H7 (cell line): ENCODE measurements at regions not wholly inside any gene's neighbourhood (a gene's known extent, or its start where the extent isn't known, plus 50 kb on each side); places are given as distances from the start of the nearest gene placed in this dataset.

Experiments
- DNase-seq: peaks from one replicate; pipeline ENCODE4 v3.0.0; 2012
- H3K27me3 ChIP-seq: 2 replicates; pipeline ENCODE4 v1.6.0; 2011; ENCODE audit warnings: mild to moderate bottlenecking, low read length; ENCODE audit not compliant: control insufficient read depth, insufficient read depth
- H3K36me3 ChIP-seq: replicated peaks from 2 replicates; pipeline ENCODE4 v1.5.1; 2011; ENCODE audit warnings: low read length; ENCODE audit not compliant: control insufficient read depth, insufficient read depth
- H3K4me3 ChIP-seq: 2 replicates; pipeline ENCODE4 v1.5.1; 2011; ENCODE audit warnings: low read depth, mild to moderate bottlenecking, control low read depth, low read length, moderate library complexity; ENCODE audit not compliant: insufficient read depth

GRCh38 chr4:36904823-36905222 lies 339.7 kb upstream of the NWD2 start:
- no peak overlapping the region for H3K4me3 ChIP-seq
- no peaks in the 10 kb centered on the region for H3K36me3 ChIP-seq
- no peaks in the 10 kb centered on the region for H3K27me3 ChIP-seq
- DNase-seq = no peak

GRCh38 chr4:36914106-36914505 lies 330.4 kb upstream of the NWD2 start:
- Histone ChIP-seq H3K36me3 (no peaks in the 10 kb centered on the region), H3K27me3 (no peaks in the 10 kb centered on the region), H3K4me3 (no peak overlapping the region)
- DNase-seq = no peak

DNA sequence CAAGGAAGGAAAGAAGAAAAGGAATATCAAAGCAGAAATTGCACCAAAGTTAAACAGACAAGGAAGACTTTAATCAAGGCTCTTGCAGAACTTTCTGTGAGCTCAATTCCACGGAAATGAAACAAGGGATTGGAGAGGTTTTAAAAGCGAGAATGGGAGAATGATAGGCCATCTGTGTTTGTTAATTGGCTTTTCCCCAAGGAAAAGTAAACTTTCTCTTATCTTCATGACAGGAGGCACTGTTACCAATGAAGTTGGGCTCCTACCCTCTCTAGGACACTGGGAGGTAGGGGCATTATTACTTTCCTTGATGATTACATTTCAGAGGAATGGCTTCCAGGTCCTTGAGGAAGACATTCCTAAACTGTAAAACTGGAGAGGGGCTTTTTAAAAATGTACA lies 328.8 kb upstream of the NWD2 start:
- Histone ChIP-seq H3K4me3 (no peak overlapping the region), H3K36me3 (no peaks in the 10 kb centered on the region), H3K27me3 (no peaks in the 10 kb centered on the region)
- DNase-seq = no peak

- DNase-seq = no peak
- Histone ChIP-seq H3K27me3 (no peaks in the 10 kb centered on the region), H3K4me3 (no peak overlapping the region), H3K36me3 (no peaks in the 10 kb centered on the region)
Measured at GRCh38 chr4:36917413-36917812, 327.1 kb upstream of the NWD2 start.

DNA sequence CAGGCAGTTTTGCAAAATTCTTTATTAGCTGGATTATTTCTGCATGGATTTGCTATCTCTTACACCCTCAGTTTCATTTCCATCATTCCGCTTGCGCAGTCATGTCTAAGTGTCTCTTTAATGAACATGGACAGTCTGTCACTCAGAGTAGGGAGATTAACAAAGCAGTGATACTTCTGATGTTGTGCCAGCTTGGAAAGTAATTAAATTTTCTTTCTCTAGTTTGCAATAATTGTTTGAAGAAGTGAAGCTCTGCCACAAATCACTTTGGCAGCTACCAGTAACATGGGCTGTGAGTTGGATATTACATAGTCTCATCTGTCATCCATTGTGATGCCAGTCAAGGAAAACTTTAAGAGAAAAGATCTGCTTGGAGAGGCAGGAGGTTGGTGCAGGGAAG lies 324.8 kb upstream of the NWD2 start:
- no peak for DNase-seq
- H3K27me3 ChIP-seq = no peaks in the 10 kb centered on the region
- H3K36me3 ChIP-seq = no peaks in the 10 kb centered on the region
- no peak overlapping the region for H3K4me3 ChIP-seq

DNA sequence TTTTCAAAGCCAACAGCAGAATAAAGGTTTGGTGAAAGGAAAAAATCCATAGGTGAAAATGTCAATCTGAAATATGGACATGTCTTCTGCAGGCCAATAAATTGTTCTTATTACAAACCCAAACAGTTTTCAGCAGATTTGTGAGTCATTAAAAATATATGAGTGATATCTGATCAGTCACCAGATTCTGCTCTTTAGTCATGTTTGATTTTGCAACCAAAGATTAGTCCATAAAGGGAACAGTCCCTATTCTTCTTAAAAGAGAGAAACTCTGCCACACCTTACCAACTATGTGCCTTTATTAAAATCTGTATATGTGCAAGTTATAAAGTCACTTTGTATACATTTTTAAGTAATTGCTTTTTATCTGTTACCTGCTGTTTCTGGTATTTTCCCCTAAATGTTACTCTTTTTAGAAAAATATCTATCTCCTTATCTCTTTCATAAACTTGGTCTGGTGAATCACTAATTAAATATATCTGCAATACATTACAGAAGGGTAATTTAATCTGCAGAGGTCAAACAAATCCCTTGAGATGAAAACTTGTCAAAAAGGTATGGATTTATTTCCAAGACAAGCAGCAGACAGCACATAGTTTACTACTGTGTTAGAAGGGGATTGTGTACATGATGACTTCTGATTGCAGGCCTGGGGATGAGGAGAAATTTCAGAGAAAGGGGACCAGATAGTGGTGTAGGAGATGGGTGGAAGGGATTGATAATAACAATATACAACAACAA lies 322.9 kb upstream of the NWD2 start:
- DNase-seq = no peak
- Histone ChIP-seq H3K4me3 (no peak overlapping the region), H3K36me3 (no peaks in the 10 kb centered on the region), H3K27me3 (no peaks in the 10 kb centered on the region)

- DNase-seq = no peak
- Histone ChIP-seq H3K4me3 (no peak overlapping the region), H3K36me3 (no peaks in the 10 kb centered on the region), H3K27me3 (no peaks in the 10 kb centered on the region)
Measured at GRCh38 chr4:36930562-36931111, 313.9 kb upstream of the NWD2 start.

GRCh38 chr4:36944232-36944631 lies 300.3 kb upstream of the NWD2 start:
- Histone ChIP-seq H3K4me3 (no peak overlapping the region), H3K27me3 (no peaks in the 10 kb centered on the region), H3K36me3 (no peaks in the 10 kb centered on the region)
- no peak for DNase-seq

- DNase-seq = no peak
- no peaks in the 10 kb centered on the region for H3K27me3 ChIP-seq
- H3K36me3 ChIP-seq = no peaks in the 10 kb centered on the region
- H3K4me3 ChIP-seq = no peak overlapping the region
Measured at GRCh38 chr4:36961420-36961819, 283.1 kb upstream of the NWD2 start.

- Histone ChIP-seq H3K36me3 (no peaks in the 10 kb centered on the region), H3K27me3 (no peaks in the 10 kb centered on the region), H3K4me3 (no peak overlapping the region)
- DNase-seq = no peak
Measured at GRCh38 chr4:36966756-36967460, 277.6 kb upstream of the NWD2 start.

DNA sequence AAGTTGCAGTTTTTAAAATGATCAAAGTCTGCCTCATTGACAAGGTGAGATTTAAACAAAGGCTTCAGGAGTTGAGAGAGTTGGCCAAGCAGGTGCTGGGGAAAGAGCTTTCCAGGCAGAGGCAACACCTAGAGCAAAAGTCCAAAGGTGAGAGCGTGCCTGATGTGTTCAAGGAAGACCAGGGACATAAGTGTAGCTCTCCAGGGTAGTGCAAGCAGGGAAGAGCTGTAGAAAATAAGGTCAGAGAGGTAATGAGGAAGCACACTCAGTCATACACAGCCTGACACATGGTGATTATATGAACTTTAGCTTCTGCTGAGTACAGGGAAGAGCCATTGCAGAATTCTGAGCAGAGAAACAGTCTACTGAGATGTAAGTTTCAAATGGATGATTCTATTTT lies 265.0 kb upstream of the NWD2 start:
- Histone ChIP-seq H3K36me3 (no peaks in the 10 kb centered on the region), H3K27me3 (no peaks in the 10 kb centered on the region), H3K4me3 (no peak overlapping the region)
- no peak for DNase-seq

GRCh38 chr4:36990128-36990872 lies 254.2 kb upstream of the NWD2 start:
- Histone ChIP-seq H3K4me3 (no peak overlapping the region), H3K27me3 (no peaks in the 10 kb centered on the region), H3K36me3 (no peaks in the 10 kb centered on the region)
- DNase-seq = no peak

DNA sequence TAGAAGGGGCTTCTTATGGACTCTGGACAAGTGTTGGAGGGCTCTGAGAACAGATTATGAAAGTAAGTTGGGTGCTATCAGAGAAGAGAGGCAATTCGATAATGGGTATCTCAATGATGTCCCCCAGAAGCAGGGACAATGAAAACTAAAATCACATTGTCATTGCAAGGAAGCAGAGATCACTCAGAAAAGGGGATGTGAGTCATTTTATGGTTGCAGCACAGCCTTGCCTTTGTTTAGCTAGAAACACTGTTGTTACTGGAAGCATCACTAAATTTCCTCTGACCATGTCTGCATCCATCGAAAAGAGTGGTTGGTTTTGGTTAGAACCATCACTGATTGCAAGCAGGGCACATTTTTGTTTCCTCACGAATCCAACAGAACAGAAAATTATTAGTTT lies 246.8 kb upstream of the NWD2 start:
- Histone ChIP-seq H3K36me3 (no peaks in the 10 kb centered on the region), H3K4me3 (no peak overlapping the region), H3K27me3 (no peaks in the 10 kb centered on the region)
- no peak for DNase-seq

DNA sequence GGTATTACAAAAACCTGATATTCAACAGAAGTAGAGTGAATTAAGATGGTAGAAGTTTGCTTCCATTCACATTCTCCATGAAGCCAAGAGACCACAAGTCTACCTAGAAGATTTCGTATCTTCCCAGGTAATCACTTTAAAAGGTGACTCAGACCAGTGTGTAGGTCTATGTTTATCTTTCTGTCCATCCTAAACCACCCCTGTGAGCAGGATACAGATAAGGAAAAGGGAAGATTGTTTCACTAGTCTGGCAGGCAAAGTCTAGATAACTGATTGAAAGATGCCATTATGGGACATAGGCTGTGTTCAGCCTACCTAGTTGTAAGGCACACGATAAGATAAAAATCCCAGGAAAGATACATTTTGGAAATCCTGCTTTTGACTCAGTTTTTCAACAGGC lies 244.3 kb upstream of the NWD2 start:
- Histone ChIP-seq H3K27me3 (no peaks in the 10 kb centered on the region), H3K36me3 (no peaks in the 10 kb centered on the region), H3K4me3 (no peak overlapping the region)
- no peak for DNase-seq
